ENCODE measurements at regions not wholly inside any gene's neighbourhood (a gene's known extent, or its start where the extent isn't known, plus 50 kb on each side); places are given as distances from the start of the nearest gene placed in this dataset.
"Not testable (repeated sequence)": the region's sequence is repeated elsewhere in the genome, so short reads cannot be mapped to it uniquely, and the experiment has no call there.

GRCh38 chr5:126101901-126102300, 321.3 kb upstream of the GRAMD2B start:
- no peak for DNase-seq (ENCODE audit: low read depth)

DNA sequence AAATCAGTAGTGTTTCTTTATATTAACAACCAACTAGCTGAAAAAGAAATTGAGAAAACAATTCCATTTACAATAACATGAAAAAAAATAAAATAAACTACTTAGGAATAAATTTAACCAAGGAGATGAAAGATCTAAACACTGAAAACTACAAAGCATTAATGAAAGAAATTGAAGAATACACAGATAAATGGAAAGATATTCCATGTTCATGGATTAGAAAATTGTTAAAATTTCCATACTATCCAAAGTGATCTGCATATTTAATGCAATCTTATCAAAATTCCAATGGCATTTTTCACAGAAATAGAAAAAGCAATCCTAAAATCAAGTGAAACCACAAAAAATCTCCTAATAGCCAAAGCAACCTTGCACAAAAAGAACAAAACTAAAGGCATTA, 320.2 kb upstream of the GRAMD2B start:
- no peak for DNase-seq (ENCODE audit: low read depth)

GRCh38 chr5:126103868-126104267, 319.3 kb upstream of the GRAMD2B start:
- no peak for DNase-seq (ENCODE audit: low read depth)

DNA sequence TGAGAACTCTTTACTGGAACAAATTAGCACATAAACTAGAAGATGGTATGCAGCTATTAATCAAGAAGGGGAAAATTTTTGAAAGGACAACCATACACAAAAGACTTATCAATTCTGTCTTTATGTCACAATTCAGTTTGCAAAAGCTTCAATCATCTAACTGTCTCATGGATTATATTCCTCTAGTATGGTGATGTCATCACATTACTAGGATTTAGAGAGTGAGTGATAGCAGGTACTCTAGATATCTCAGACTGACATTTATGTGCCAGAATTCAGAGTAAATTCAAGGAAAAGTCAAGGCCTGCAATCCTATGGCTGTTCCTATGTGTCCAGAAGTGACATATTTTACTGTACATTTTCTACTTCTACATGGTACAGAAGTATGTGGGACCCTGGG, 318.9 kb upstream of the GRAMD2B start:
- DNase-seq (ENCODE audit: low read depth) = no peak

DNA sequence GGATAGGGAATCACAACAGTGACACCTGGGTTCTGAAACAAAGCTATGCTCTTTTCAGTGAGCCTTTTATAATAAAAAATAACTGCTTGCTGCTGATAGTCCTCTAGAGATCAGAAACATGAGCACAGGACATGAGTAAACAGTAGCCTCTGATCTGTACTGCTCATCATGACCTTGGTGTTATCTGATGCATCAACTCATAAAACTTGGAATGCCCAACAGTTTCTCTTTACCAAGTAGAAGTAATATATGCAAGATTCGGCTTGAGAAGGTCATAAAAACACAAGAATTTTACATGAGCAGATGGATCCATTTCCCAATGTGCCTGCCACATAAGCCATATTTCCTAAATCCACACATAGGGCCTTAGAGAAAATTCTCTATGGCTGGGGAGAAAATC, 318.3 kb upstream of the GRAMD2B start:
- DNase-seq (ENCODE audit: low read depth) = no peak

- DNase-seq (ENCODE audit: low read depth) = no peak
These were observed 317.2 kb upstream of the GRAMD2B start for GRCh38 chr5:126106029-126106428.

DNA sequence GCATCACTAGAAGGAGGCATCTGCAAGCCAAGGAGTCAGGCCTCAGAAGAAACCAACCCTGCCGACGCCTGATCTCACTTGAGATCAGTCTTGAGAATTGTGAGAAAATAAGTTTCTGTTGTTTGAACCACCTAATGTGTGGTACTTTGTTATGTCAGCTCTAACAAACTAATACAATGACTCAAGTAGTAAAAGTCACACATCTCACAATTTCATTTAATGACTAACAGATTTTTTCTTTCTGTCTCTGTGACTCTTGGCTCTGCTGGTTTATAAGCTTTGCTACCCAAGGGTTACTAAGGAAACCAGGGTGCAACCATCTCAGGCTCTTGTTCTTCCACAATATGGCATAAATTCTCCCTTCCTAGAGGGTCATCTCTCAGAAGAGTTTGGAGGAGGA, 315.8 kb upstream of the GRAMD2B start:
- no peak for DNase-seq (ENCODE audit: low read depth)

DNA sequence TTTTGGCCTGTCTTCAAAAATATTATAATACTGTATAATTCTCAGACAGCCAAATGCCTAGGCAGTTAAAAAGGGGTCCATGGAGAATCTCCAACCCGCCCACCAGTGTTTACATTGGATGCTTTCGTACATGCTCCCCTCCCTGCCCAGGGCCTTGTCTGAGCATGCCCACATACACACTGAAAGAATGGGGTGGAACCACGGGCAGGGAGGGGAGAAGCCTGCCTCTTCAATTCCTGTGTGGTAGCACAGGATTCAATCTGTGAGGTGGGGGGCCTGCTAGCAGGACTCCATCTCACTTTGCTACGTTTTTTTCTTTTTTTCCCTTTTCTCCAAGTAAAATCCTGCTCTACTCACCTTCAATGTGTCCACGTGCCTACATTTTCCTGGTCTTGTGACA, 314.7 kb upstream of the GRAMD2B start:
- no peak for DNase-seq (ENCODE audit: low read depth)

GRCh38 chr5:126115059-126115629, 308.1 kb upstream of the GRAMD2B start:
- DNase-seq (ENCODE audit: low read depth) = no peak

DNA sequence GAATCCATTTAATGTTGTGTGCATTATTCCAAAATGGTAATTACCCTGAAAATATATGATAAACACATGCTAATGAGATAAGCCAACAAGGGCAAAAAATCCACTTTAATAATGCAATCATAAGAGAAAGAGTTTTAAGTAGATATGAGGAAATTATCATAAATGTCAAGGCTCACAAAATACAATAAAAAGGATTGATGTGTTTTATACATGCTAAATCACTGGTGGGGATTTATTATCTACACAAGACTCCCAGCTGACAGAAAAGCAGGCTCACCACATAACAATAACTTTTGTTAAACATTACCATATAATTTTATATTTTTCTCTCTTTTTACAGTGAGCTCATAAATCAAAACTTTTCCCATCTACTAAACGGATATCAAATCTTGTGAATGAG, 306.2 kb upstream of the GRAMD2B start:
- no peak for DNase-seq (ENCODE audit: low read depth)

GRCh38 chr5:126119887-126120442, 303.2 kb upstream of the GRAMD2B start:
- DNase-seq (ENCODE audit: low read depth) = no peak

- DNase-seq (ENCODE audit: low read depth) = no peak
These were observed 302.3 kb upstream of the GRAMD2B start for GRCh38 chr5:126120939-126121338.

GRCh38 chr5:126122942-126123341, 300.3 kb upstream of the GRAMD2B start:
- DNase-seq (ENCODE audit: low read depth) = no peak

GRCh38 chr5:126124706-126125345, 298.4 kb upstream of the GRAMD2B start:
- peak; percentile 27 for DNase-seq (ENCODE audit: low read depth)

DNA sequence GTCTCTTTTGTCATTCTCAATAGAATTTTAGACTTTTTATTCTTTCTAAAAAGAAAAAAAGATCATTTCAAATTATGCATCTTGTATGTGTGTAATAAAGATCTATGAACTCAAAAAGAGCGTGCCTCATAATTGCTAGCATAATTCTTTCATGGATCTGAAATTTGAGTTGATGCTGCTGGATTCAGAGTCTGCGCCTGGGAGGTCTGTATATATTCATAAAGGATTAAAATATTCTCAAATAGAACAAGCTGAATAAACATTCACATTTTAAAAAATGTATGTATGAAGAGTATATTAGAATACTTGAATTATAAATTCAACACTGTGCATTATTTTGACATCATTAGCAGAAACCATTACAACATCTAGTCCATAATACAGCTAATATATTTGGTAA, 297.8 kb upstream of the GRAMD2B start:
- DNase-seq (ENCODE audit: low read depth) = no peak

DNA sequence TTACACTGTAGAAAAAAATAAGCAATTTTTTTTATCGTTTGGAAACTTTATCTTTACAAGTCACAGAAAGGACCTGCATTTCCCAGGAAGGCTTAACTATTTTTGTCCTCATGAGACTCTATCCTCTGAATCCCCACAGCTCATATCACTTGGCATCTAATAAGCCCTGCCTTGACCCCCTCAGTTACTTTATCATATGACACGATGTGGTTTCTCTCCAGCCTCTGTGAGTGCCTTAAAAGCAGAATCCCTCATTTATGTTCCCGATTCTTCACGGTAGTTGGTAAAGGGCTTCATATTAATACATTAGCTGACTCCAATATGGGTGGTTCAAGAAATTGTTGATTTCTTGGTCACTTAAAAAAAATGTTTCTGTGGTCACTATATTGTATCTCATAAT, 296.6 kb upstream of the GRAMD2B start:
- DNase-seq (ENCODE audit: low read depth) = no peak

- not testable (repeated sequence) for DNase-seq (ENCODE audit: low read depth)
These were observed 295.8 kb upstream of the GRAMD2B start for GRCh38 chr5:126127371-126127770.

GRCh38 chr5:126129431-126129830, 293.8 kb upstream of the GRAMD2B start:
- no peak for DNase-seq (ENCODE audit: low read depth)

GRCh38 chr5:126133424-126133823, 289.8 kb upstream of the GRAMD2B start:
- DNase-seq (ENCODE audit: low read depth) = no peak

GRCh38 chr5:126137891-126138280, 285.3 kb upstream of the GRAMD2B start:
- DNase-seq (ENCODE audit: low read depth) = no peak

GRCh38 chr5:126138281-126138931, 284.8 kb upstream of the GRAMD2B start:
- peak; percentile 14 for DNase-seq (ENCODE audit: low read depth)

DNA sequence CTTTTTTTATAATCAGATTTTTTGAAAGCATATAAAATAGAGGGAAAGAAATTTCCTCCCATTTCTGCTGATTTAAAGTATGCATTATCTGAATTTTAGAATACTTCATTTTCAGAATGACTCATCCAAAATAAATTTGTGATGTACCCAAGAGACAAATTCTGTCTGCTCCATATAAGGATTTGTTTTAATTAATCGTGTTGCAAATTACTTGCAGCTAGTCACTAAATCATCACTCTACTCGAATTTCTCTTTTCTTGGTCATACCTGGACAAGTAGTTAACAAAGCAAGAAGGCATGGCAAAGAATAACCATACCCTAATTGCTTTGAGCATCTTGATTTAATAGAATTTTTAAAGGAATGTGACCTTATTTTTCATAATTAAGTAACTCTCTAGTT, 284.1 kb upstream of the GRAMD2B start:
- DNase-seq (ENCODE audit: low read depth) = no peak

- peak; percentile 15 for DNase-seq (ENCODE audit: low read depth)
These were observed 283.4 kb upstream of the GRAMD2B start for GRCh38 chr5:126139773-126140172.

Measured in non-pigmented ciliary epithelial cell (primary cell).